IMR-90 (cell line): ENCODE measurements at regions not wholly inside any gene's neighbourhood (a gene's known extent, or its start where the extent isn't known, plus 50 kb on each side); places are given as distances from the start of the nearest gene placed in this dataset.

Experiments
- BHLHE40 ChIP-seq: fragments of 150-350 bp; IDR thresholded peaks from 2 replicates; pipeline ENCODE4 v1.6.1; 2016; ENCODE audit warnings: mild to moderate bottlenecking, low read depth, low read length
- CTCF ChIP-seq: conservative IDR thresholded peaks from 2 replicates; pipeline ENCODE4 v1.5.1; 2012; ENCODE audit warnings: mild to moderate bottlenecking, low read depth, low read length, improper control_type of control experiment
- SMC3 ChIP-seq: fragments of 150-350 bp; IDR thresholded peaks from 2 replicates; pipeline ENCODE4 v1.6.1; 2016; ENCODE audit warnings: low read depth, mild to moderate bottlenecking, antibody characterized with exemption, low read length, moderate library complexity

GRCh38 chr11:32033491-32033890, 57.4 kb upstream of the RCN1 start:
- TF ChIP-seq CTCF = no peak
- no peak for TF ChIP-seq SMC3
- TF ChIP-seq BHLHE40 = no peak
